ENCODE measurements at regions not wholly inside any gene's neighbourhood (a gene's known extent, or its start where the extent isn't known, plus 50 kb on each side); places are given as distances from the start of the nearest gene placed in this dataset.
"Not testable (repeated sequence)": the region's sequence is repeated elsewhere in the genome, so short reads cannot be mapped to it uniquely, and the experiment has no call there.

DNA sequence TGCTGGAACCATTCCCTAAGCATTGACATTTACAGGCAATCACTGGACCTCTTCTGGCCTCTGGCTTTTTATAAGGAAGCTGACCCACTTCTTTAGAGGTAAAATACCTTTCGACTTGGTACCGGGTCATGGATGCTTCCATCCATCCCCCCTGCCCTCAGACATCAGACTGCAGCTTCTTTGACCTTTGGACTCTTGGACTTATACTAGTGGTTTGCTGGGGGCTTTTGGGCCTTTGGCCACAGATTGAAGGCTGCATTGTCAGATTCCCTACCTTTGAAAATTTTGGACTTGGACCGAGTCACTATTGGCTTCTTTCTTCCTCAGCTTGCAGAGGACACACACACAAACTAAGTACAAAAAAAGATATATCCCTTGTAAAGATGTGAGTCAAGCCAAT is 86.1 kb downstream of the TTC6 start:
- H3K4me1 ChIP-seq (ENCODE audit: control insufficient read depth, insufficient read depth, low read length): no peaks in the 10 kb centered on the region
- H3K27me3 ChIP-seq (ENCODE audit: control insufficient read depth, insufficient read depth, low read length): no peaks in the 10 kb centered on the region
- H3K27ac ChIP-seq (ENCODE audit: low read length): no peak overlapping the region
- H3K36me3 ChIP-seq (ENCODE audit: control insufficient read depth, insufficient read depth, low read length): no peaks in the 10 kb centered on the region
- H3K4me3 ChIP-seq (ENCODE audit: low read length): no peak overlapping the region
- WGBS (ENCODE audit: insufficient coverage): no CpG with 5 or more reads among the region's 3 CpGs
- H3K9me3 ChIP-seq (replicated peaks; ENCODE audit: control insufficient read depth, low read depth, low read length): no peaks in the 10 kb centered on the region
- no peak for DNase-seq

DNA sequence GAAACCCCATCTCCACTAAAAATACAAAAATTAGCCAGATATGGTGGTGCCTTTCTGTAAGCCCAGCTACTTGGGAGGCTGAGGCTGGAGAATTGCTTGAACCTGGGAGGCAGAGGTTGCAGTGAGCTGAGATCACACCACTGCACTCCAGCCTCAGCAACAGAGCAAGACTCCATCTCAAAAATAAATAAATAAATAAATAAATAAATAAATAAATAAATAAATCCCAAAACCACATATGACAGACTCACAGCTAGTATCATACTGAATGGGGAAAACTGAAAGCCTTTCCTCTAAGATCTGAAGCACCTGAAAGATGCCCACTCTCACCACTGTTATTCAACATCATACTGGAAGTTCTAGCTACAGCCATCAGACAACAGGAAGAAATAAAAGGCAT is 97.3 kb downstream of the TTC6 start:
- DNase-seq; H3K4me3 ChIP-seq (ENCODE audit: low read length); H3K27ac ChIP-seq (ENCODE audit: low read length); H3K27me3 ChIP-seq (ENCODE audit: control insufficient read depth, insufficient read depth, low read length); H3K9me3 ChIP-seq (replicated peaks; ENCODE audit: control insufficient read depth, low read depth, low read length); H3K4me1 ChIP-seq (ENCODE audit: control insufficient read depth, insufficient read depth, low read length); H3K36me3 ChIP-seq (ENCODE audit: control insufficient read depth, insufficient read depth, low read length): not testable (repeated sequence)

DNA sequence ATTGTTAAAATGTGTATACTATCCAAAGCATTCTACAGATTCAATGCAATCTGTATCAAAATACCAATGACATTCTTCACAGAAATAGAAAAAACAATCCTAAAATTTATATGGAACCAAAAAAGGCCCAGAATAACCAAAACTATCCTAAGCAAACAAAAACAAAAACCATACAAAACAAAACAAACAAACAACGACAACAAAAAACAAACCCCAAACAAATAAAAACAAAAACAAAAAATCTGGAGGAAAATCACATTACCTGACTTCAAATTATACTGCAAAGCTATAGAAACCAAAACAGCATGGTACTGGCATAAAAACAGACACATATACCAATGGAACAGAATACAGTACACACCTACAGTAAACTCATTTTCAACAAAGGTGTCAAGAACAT is 98.0 kb downstream of the TTC6 start:
- H3K9me3 ChIP-seq (replicated peaks; ENCODE audit: control insufficient read depth, low read depth, low read length); H3K27ac ChIP-seq (ENCODE audit: low read length); H3K4me1 ChIP-seq (ENCODE audit: control insufficient read depth, insufficient read depth, low read length); H3K36me3 ChIP-seq (ENCODE audit: control insufficient read depth, insufficient read depth, low read length); DNase-seq; H3K4me3 ChIP-seq (ENCODE audit: low read length); H3K27me3 ChIP-seq (ENCODE audit: control insufficient read depth, insufficient read depth, low read length): not testable (repeated sequence)
- WGBS (ENCODE audit: insufficient coverage): no CpG with 5 or more reads among the region's 1 CpG

DNA sequence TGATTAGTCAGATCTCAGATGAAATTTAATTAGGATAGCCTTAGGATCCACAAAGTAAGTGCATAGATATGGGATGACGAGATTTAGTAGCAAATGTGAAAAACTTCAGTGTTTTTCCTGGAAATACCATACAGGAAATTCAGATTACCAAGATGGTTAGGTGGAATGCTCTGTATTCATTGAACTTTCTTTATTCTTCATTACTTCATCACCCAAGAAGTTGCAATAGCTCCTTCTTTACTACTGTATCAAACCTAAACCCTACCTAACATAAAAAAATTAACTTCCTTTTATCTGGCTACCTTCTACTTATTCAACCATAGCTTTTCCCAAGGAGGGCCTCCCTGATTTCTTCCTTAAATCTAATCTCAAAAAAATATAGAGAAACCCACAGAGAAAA is 100.4 kb downstream of the TTC6 start:
- peaks cover 2% of the 10 kb centered on the region for H3K9me3 ChIP-seq (replicated peaks; ENCODE audit: control insufficient read depth, low read depth, low read length)
- H3K36me3 ChIP-seq (ENCODE audit: control insufficient read depth, insufficient read depth, low read length): no peaks in the 10 kb centered on the region
- no peak overlapping the region for H3K4me3 ChIP-seq (ENCODE audit: low read length)
- no peak for DNase-seq
- no CpG with 5 or more reads among the region's 1 CpG for WGBS (ENCODE audit: insufficient coverage)
- no peaks in the 10 kb centered on the region for H3K4me1 ChIP-seq (ENCODE audit: control insufficient read depth, insufficient read depth, low read length)
- no peaks in the 10 kb centered on the region for H3K27me3 ChIP-seq (ENCODE audit: control insufficient read depth, insufficient read depth, low read length)
- H3K27ac ChIP-seq (ENCODE audit: low read length): no peak overlapping the region

DNA sequence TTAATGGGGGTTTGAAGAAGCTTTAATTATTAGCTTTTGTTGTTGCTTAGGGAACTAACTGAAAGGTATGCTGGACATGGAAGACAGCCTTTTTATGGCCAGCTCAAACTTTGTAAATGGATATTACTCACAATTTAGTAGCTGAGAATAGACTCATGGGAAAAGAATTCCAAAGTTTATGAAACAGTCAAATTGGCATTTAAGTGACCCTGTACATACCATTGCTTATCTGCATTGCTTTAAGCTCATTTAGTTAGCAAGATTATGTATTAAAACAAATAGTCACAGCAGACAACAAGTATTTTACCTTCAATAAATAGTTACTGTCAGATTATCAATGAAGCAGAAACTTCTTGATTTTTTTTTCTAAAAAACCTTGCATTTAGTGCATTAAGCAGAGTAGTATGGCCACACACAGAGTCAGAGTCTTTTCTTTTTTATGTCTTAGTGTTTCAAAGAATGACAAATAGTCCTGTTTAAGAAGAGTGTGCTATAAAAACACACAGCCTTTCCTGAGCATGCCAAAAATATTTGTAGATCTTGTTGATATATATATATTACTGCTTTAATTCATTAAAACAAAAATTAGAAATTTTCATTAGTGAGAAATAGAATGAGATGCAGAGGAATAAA is 102.2 kb downstream of the TTC6 start:
- H3K4me1 ChIP-seq (ENCODE audit: control insufficient read depth, insufficient read depth, low read length): no peaks in the 10 kb centered on the region
- H3K4me3 ChIP-seq (ENCODE audit: low read length): no peak overlapping the region
- no peak for DNase-seq

DNA sequence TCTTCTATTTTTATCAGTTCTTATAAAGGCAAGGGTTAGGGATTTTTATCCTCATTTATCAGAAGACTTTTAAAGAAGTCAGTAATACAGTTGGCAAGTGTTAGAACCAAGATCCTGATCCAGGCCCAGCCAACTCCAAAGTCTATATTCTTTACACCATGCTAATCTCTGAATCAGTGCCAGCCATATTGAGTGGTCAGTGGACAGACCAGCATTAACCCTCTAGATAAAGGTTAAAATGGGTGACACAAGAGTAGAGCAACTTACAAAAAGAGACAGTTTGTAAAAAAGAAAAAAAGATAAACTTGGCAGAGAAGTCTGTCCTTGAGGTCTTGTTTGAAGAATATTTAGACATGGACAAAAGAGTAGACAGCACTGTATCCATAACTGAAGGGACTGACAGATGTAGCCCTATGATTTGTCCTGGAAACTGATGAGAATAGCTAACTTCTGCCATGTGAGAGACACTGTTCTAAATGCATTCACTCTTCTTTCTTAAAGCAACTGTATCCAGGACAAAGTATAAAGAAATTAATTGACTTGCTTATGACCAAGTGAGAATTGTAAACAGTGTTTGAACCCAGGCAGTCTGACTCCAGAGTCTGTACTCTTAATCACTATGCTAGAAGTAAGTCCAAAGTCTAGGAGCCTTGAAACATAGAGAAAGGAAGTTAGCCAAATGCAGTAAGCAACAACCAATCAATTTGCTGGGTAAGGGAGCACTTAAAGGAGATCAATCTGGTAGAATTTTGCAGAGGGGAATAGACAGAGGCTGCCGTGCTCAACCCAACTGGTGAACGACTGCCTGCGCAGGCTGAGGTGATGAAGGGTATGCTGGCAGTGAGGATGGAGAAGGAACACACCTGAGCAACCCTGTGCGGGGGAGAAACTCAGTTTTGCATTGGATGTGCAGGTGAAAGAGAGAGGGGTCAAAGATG is 103.7 kb downstream of the TTC6 start:
- H3K4me3 ChIP-seq (ENCODE audit: low read length): no peak overlapping the region
- H3K27ac ChIP-seq (ENCODE audit: low read length): no peak overlapping the region
- WGBS (ENCODE audit: insufficient coverage): 84% methylated on average over 4 of the region's 4 CpGs
- no peaks in the 10 kb centered on the region for H3K4me1 ChIP-seq (ENCODE audit: control insufficient read depth, insufficient read depth, low read length)
- no peak for DNase-seq
- peaks cover 2% of the 10 kb centered on the region for H3K9me3 ChIP-seq (replicated peaks; ENCODE audit: control insufficient read depth, low read depth, low read length)
- H3K27me3 ChIP-seq (ENCODE audit: control insufficient read depth, insufficient read depth, low read length): no peaks in the 10 kb centered on the region
- no peaks in the 10 kb centered on the region for H3K36me3 ChIP-seq (ENCODE audit: control insufficient read depth, insufficient read depth, low read length)

More for the DNA sequence above, 102.2 kb downstream of the TTC6 start:
- H3K27me3 ChIP-seq (ENCODE audit: control insufficient read depth, insufficient read depth, low read length): no peaks in the 10 kb centered on the region
- H3K27ac ChIP-seq (ENCODE audit: low read length): no peak overlapping the region
- H3K36me3 ChIP-seq (ENCODE audit: control insufficient read depth, insufficient read depth, low read length): no peaks in the 10 kb centered on the region
- H3K9me3 ChIP-seq (replicated peaks; ENCODE audit: control insufficient read depth, low read depth, low read length): peaks cover 2% of the 10 kb centered on the region

DNA sequence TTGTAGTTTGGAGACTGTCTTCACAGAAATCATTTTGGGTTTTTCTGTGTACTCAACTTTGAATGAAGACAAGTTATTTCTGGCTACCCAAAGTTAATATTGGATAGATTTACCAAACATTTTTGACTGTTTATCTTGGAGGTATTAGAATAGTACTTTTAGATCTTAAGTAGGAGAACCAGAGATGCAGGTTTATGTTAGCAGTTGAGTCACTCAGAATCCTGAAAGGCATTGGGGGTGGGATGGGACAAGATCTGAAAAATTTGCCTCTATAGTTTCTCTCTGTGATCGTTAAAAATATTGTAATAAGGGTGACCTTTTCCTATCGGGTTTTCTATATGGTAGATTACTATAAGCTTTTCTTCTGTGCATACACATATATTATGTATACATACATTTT is 112.3 kb downstream of the TTC6 start:
- H3K4me3 ChIP-seq (ENCODE audit: low read length): no peak overlapping the region
- no peaks in the 10 kb centered on the region for H3K27me3 ChIP-seq (ENCODE audit: control insufficient read depth, insufficient read depth, low read length)
- no peak for DNase-seq
- H3K27ac ChIP-seq (ENCODE audit: low read length): no peak overlapping the region
- no peaks in the 10 kb centered on the region for H3K9me3 ChIP-seq (replicated peaks; ENCODE audit: control insufficient read depth, low read depth, low read length)
- H3K36me3 ChIP-seq (ENCODE audit: control insufficient read depth, insufficient read depth, low read length): no peaks in the 10 kb centered on the region
- WGBS (ENCODE audit: insufficient coverage): no CpG with 5 or more reads among the region's 2 CpGs
- no peaks in the 10 kb centered on the region for H3K4me1 ChIP-seq (ENCODE audit: control insufficient read depth, insufficient read depth, low read length)

DNA sequence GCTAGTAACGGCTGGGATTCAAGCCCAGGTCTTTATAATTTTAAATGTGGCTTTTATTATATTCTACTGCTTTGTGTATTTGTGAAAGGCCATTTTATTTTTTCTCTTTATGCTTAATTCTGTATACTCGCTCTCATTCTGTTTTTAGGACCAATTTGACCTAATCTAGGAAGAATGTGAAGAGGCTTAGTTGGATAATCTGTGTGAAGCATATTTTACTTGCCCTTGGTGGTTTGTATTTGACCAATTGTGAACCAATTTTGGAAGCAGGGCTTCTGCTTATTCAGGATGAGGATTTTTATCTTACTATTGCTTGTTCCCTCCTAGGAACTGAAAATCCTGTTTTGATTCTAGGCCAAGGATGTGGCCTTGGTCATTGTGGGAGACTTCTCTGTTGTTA is 113.1 kb downstream of the TTC6 start:
- no peaks in the 10 kb centered on the region for H3K27me3 ChIP-seq (ENCODE audit: control insufficient read depth, insufficient read depth, low read length)
- WGBS (ENCODE audit: insufficient coverage): no CpG with 5 or more reads among the region's 2 CpGs

DNA sequence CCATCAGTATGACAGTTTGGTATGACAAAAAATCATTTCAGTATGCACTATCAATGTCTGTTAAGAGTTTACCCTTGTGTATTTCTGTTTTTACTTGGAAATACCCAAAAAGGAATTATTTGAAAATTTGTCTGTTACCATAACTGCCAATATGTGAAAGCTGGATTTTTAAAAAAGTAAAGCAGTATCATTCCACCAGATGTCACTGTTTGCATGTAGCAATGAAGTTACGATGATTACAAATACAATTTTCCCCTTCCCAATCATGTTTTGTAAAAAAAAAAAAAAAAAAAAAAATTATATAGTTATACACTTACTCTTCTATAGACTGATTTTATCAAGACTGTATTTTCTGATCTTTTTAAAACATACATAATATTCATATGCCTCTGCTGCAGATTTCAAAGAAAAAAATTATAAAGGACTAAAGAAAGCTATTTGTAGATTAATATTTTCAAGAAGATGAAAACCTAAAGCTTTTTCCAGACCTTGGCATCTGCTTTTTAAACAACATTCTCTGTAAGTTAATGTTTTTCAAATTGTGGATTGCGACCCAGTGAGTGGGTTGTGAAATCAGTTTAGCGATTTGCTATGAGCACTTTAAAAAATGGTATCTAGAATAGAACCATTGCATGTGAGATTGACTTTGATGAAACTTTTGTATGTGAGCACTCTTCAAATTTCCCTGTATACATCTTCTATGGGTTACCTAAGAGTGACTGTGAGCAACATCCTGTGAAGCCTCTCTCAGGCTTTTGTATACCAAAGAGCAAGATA is 114.2 kb downstream of the TTC6 start:
- H3K9me3 ChIP-seq (replicated peaks; ENCODE audit: control insufficient read depth, low read depth, low read length): no peaks in the 10 kb centered on the region
- no peak overlapping the region for H3K4me3 ChIP-seq (ENCODE audit: low read length)
- peak; percentile 44 for DNase-seq
- no CpG with 5 or more reads among the region's 3 CpGs for WGBS (ENCODE audit: insufficient coverage)
- H3K27ac ChIP-seq (ENCODE audit: low read length): no peak overlapping the region
- H3K27me3 ChIP-seq (ENCODE audit: control insufficient read depth, insufficient read depth, low read length): no peaks in the 10 kb centered on the region
- H3K4me1 ChIP-seq (ENCODE audit: control insufficient read depth, insufficient read depth, low read length): no peaks in the 10 kb centered on the region
- H3K36me3 ChIP-seq (ENCODE audit: control insufficient read depth, insufficient read depth, low read length): no peaks in the 10 kb centered on the region

More for the DNA sequence above, 113.1 kb downstream of the TTC6 start:
- Histone ChIP-seq H3K4me3 (ENCODE audit: low read length) (no peak overlapping the region), H3K27ac (ENCODE audit: low read length) (no peak overlapping the region), H3K9me3 (replicated peaks; ENCODE audit: control insufficient read depth, low read depth, low read length) (no peaks in the 10 kb centered on the region), H3K4me1 (ENCODE audit: control insufficient read depth, insufficient read depth, low read length) (no peaks in the 10 kb centered on the region), H3K36me3 (ENCODE audit: control insufficient read depth, insufficient read depth, low read length) (no peaks in the 10 kb centered on the region)
- no peak for DNase-seq

DNA sequence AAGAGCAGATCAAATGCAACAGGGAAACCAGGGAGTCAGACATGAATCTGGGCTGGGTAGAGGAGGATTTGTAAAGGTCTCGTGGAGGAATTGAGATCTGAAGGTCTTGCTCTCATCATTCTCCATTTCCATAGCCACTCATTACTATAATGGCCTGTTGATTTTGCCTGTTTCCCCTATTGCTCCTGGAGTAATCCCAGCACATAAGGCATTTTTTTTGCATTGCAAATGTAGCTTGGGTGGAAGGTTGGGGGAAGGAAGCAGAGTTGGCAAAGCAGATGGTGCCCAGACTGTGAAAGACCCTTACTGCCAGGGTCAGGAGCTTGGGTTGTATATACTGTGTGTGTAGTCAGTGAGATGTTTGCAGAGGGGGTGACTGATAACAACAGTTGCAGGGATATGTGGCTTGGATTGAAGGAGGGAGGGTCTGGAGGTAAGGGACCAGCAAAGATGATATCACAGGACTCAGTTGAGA is 116.0 kb downstream of the TTC6 start:
- H3K27ac ChIP-seq (ENCODE audit: low read length): no peak overlapping the region
- no CpG with 5 or more reads among the region's 1 CpG for WGBS (ENCODE audit: insufficient coverage)
- H3K4me3 ChIP-seq (ENCODE audit: low read length): no peak overlapping the region
- no peaks in the 10 kb centered on the region for H3K27me3 ChIP-seq (ENCODE audit: control insufficient read depth, insufficient read depth, low read length)
- H3K36me3 ChIP-seq (ENCODE audit: control insufficient read depth, insufficient read depth, low read length): no peaks in the 10 kb centered on the region
- no peaks in the 10 kb centered on the region for H3K9me3 ChIP-seq (replicated peaks; ENCODE audit: control insufficient read depth, low read depth, low read length)
- H3K4me1 ChIP-seq (ENCODE audit: control insufficient read depth, insufficient read depth, low read length): no peaks in the 10 kb centered on the region
- DNase-seq: no peak
